ENCODE measurements at regions not wholly inside any gene's neighbourhood (a gene's known extent, or its start where the extent isn't known, plus 50 kb on each side); places are given as distances from the start of the nearest gene placed in this dataset.

- Histone ChIP-seq H3K27me3 (ENCODE audit: control insufficient read depth, insufficient read depth, low read length) (no peaks in the 10 kb centered on the region; the same call in 1 of the 2 replicates), H3K36me3 (ENCODE audit: control insufficient read depth, insufficient read depth, low read length) (no peaks in the 10 kb centered on the region), H3K4me3 (ENCODE audit: low read depth, low read length) (no peak overlapping the region)
- ChIA-PET CTCF (interaction anchor here (0.6 kb wide), 1 partner anchor 529 kb away, joined by 5 read pairs; no protein-coding TSS in a partner anchor), POLR2A (no interaction called here)
- DNase-seq (ENCODE audit: low read depth) = no peak
- TF ChIP-seq CTCF (IDR thresholded peaks at IDR 0.05; ENCODE audit: insufficient read depth, low read depth, low read length) = no peak
These were observed 59.6 kb upstream of the INSM2 start for GRCh38 chr14:35474323-35474722.

GRCh38 chr14:35480119-35480769 lies 53.7 kb upstream of the INSM2 start:
- CTCF ChIA-PET = interaction anchor here (1.0 kb wide), 1 partner anchor 10 kb away, joined by 3 read pairs; no protein-coding TSS in a partner anchor

GRCh38 chr14:35482994-35483515 lies 50.9 kb upstream of the INSM2 start:
- TF ChIP-seq CTCF (IDR thresholded peaks at IDR 0.05; ENCODE audit: insufficient read depth, low read depth, low read length) = no peak
- DNase-seq (ENCODE audit: low read depth) = no peak
- POLR2A ChIA-PET = no interaction called here
- no peak overlapping the region for H3K4me3 ChIP-seq (ENCODE audit: low read depth, low read length)
- H3K36me3 ChIP-seq (ENCODE audit: control insufficient read depth, insufficient read depth, low read length) = no peaks in the 10 kb centered on the region
- CTCF ChIA-PET = no interaction called here
- H3K27me3 ChIP-seq (ENCODE audit: control insufficient read depth, insufficient read depth, low read length) = no peaks in the 10 kb centered on the region

More at GRCh38 chr14:35480119-35480769, 53.7 kb upstream of the INSM2 start:
- DNase-seq (ENCODE audit: low read depth) = no peak
- H3K27me3 ChIP-seq (ENCODE audit: control insufficient read depth, insufficient read depth, low read length) = no peaks in the 10 kb centered on the region
- TF ChIP-seq CTCF (IDR thresholded peaks at IDR 0.05; ENCODE audit: insufficient read depth, low read depth, low read length) = no peak
- POLR2A ChIA-PET = no interaction called here
- H3K36me3 ChIP-seq (ENCODE audit: control insufficient read depth, insufficient read depth, low read length) = no peaks in the 10 kb centered on the region
- no peak overlapping the region for H3K4me3 ChIP-seq (ENCODE audit: low read depth, low read length)
